GM12872 (cell line): ENCODE measurements at regions not wholly inside any gene's neighbourhood (a gene's known extent, or its start where the extent isn't known, plus 50 kb on each side); places are given as distances from the start of the nearest gene placed in this dataset.

Experiments
- CTCF ChIP-seq: IDR thresholded peaks from 3 replicates; pipeline ENCODE4 v1.5.1; 2011; ENCODE audit warnings: low read depth, mild to moderate bottlenecking, low read length, moderate library complexity; ENCODE audit not compliant: insufficient read depth

DNA sequence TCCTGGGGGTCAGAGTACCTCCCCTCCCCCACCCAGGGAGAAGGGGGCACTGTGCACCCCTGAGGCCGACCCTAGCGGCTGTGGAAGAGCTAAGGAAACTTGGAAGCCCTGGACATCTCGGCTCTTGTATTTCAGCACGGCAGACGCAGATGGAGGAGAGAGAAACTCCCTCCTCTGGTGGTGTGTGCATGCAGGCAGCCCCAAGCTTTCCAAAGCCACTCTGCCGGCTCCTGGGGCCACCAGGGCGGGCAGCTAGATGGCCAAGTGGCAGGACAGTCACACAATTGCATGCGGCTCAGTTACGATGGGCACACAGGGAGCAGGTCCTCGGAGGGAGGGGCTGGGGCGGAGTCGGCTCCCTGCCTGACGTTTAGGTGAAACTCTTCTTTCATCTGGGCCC, 195.5 kb downstream of the RBFOX3 start:
- TF ChIP-seq CTCF: no peak

DNA sequence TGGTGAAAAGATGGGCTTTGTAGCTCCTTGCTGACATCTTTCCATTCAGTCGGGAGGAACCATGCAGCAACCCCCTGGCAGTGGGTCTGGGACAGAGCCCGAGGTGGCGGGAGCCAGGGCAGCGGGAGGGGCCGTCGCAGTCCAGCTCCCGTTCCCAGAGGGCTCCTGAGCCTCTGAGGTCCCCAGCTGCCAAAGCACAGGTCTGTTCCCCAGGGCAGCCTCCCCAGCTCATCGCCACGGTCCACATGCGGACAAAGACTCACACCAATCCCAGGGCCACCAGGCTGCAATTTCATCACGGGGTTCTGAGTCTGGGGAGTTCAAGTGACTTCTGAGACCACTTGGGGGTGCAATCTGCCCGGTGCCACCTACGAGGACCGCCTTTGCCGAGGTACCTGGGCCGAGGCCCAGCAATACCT, 196.0 kb downstream of the RBFOX3 start:
- no peak for TF ChIP-seq CTCF

DNA sequence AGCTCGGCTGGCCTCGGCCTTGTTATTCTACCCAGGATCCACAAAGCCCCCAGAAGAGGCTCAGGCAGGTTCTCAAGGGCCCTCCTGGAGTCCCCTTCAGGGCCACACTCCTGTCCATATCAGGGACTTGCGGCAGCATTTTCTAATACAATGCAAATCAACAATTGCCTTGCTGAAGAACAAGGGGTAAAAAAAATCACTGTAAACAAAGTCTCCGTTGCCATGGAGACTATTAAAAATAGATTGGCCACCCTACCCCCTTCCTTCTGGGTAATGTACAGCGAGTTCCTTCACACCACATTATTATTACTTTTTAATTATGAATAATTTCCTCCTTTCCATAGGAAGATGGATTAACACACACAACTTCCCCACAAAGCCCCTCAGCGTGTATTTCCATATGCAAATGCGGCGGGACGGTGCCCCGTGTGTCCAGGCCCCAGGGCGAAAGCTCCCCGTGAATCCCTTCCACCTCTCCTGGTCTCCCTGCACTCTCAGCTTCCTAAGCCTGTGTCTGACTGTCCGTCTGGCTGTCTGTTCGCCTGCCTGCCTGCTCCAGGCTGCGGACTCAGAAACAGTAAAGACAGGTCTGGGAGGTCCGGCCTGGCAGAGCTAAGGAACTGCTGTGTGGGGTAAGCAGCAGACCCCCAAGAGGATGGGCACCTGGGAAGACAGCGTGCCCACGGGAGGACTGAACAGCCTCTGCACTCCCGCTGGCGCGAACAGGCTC, 196.6 kb downstream of the RBFOX3 start:
- no peak for TF ChIP-seq CTCF

DNA sequence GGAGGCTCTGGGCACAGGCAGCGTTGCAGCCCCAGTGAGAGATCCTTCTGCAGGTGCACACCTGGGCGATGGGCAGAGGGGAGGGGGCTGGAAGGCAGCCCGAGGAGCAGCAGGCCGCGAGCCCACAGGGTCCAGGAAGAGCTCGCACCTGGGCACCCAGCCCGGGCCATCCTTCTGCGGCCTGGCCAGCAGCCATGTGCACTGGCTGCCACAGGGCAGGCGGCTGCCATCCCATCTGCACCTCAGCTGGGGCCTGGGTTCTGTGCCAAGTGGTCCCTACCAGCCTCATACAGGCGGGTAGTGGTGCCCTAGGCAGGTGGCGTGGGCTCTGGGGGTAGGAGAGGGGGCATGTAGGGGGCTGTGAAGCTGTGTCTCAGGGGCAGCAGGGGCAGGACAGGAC, 197.2 kb downstream of the RBFOX3 start:
- TF ChIP-seq CTCF: no peak

DNA sequence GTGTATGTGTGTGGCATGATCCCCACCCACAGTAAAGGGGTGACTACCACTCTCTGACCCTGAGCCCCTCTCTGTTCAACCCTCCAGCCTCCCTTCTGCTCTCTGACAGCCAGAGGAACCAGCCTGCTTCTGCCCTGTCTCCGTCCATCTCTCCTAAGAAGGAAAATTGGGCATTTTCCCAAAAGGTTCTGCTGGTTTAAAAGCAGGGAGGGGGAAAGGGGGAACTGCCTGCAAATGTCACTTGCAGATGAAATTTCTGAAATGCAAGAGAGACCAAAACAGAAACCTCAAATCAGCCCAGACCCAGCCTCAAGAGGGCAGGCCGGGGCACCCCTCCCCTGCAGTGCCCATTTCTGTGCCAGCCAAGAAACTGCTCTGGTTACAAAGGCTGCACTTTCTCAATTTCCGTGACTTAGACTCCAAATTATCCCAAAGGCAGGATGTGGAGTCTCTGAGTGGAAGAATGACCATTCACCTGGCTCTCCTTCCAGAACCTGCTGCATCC, 197.9 kb downstream of the RBFOX3 start:
- no peak for TF ChIP-seq CTCF

GRCh38 chr17:79412110-79412509, 198.7 kb downstream of the RBFOX3 start:
- TF ChIP-seq CTCF: no peak

DNA sequence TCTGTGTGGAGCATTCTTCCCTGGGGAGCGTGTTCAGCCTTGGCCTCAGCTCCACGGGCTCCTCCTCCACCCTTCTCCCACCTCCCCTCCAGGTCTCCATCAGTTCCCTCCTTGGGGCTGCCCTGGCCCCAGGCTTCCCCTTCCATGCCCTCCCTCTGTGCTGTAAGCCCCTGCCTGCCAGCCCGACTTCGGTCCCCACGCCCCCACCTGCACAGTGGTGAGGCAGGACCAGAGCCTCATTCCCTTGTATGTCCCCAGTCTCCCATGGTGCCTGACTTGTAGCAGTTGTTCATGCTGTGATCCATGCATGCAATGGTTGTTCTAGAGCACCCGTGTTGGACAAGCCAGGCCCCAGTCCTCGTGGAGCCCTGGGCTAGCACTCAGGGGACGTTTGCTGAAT, 199.4 kb downstream of the RBFOX3 start:
- TF ChIP-seq CTCF: no peak

- TF ChIP-seq CTCF: no peak
Measured at GRCh38 chr17:79410681-79411080, 200.2 kb downstream of the RBFOX3 start.
